Posterior vena cava (tissue), 2 donors: ENCODE measurements at regions not wholly inside any gene's neighbourhood (a gene's known extent, or its start where the extent isn't known, plus 50 kb on each side); places are given as distances from the start of the nearest gene placed in this dataset.

Experiments
- DNase-seq: peaks from one replicate; pipeline ENCODE4 v3.0.0-alpha.2; 2020; ENCODE audit warnings: low spot score
- intact Hi-C, 2 donors: fragments of 100-400 bp; cut with DNase I; formaldehyde crosslinking; loops; one replicate each; pipeline versions ENCODE4 v1.14.1 to v1.14.2; 2022 to 2023
- donor health status: DM: yes; HTN: yes; CAD: no.
- donor health status: DM: yes; HTN: yes; CAD: no.

- intact Hi-C loops = no loop called here
Observed at GRCh38 chr11:134636071-134636470, 224.0 kb upstream of the B3GAT1 start.

GRCh38 chr11:134634897-134635831 lies 223.1 kb upstream of the B3GAT1 start:
- intact Hi-C loops = no loop called here
- DNase-seq = peak; percentile 32

More at GRCh38 chr11:134636071-134636470, 224.0 kb upstream of the B3GAT1 start:
- no peak for DNase-seq

- intact Hi-C loops = no loop called here
- DNase-seq = no peak
Observed at GRCh38 chr11:134633276-134633675, 221.2 kb upstream of the B3GAT1 start.

GRCh38 chr11:134632347-134633119 lies 220.5 kb upstream of the B3GAT1 start:
- intact Hi-C loops = no loop called here
- DNase-seq = peak; percentile 64

- intact Hi-C loops = no loop called here
- no peak for DNase-seq
Observed at GRCh38 chr11:134630861-134631260, 218.8 kb upstream of the B3GAT1 start.

- no peak for DNase-seq
- intact Hi-C loops = no loop called here
Observed at GRCh38 chr11:134628426-134628825, 216.4 kb upstream of the B3GAT1 start.

- intact Hi-C loops = no loop called here
- no peak for DNase-seq
Observed at GRCh38 chr11:134626032-134626431, 214.0 kb upstream of the B3GAT1 start.

- no peak for DNase-seq
- intact Hi-C loops = no loop called here
Observed at GRCh38 chr11:134625631-134626030, 213.6 kb upstream of the B3GAT1 start.

- no peak for DNase-seq
- intact Hi-C loops = no loop called here
Observed at GRCh38 chr11:134625151-134625550, 213.1 kb upstream of the B3GAT1 start.

- DNase-seq = no peak
- intact Hi-C loops = no loop called here
Observed at GRCh38 chr11:134624166-134624920, 212.3 kb upstream of the B3GAT1 start.

GRCh38 chr11:134623711-134624110 lies 211.7 kb upstream of the B3GAT1 start:
- DNase-seq = no peak
- intact Hi-C loops = no loop called here

- intact Hi-C loops = no loop called here
- no peak for DNase-seq
Observed at GRCh38 chr11:134622458-134622857, 210.4 kb upstream of the B3GAT1 start.

GRCh38 chr11:134617360-134617759 lies 205.3 kb upstream of the B3GAT1 start:
- DNase-seq = no peak

GRCh38 chr11:134616038-134616437 lies 204.0 kb upstream of the B3GAT1 start:
- intact Hi-C loops = no loop called here
- DNase-seq = no peak

More at GRCh38 chr11:134617360-134617759, 205.3 kb upstream of the B3GAT1 start:
- intact Hi-C loops = no loop called here

GRCh38 chr11:134615041-134615615 lies 203.1 kb upstream of the B3GAT1 start:
- no peak for DNase-seq
- intact Hi-C loops = no loop called here

- intact Hi-C loops = no loop called here
- DNase-seq = no peak
Observed at GRCh38 chr11:134614141-134614540, 202.1 kb upstream of the B3GAT1 start.

- DNase-seq = no peak
- intact Hi-C loops = no loop called here
Observed at GRCh38 chr11:134613646-134614045, 201.6 kb upstream of the B3GAT1 start.

- intact Hi-C loops = no loop called here
- DNase-seq = no peak
Observed at GRCh38 chr11:134612140-134613030, 200.3 kb upstream of the B3GAT1 start.
